Adrenal gland (tissue), 5 donors: ENCODE measurements at regions not wholly inside any gene's neighbourhood (a gene's known extent, or its start where the extent isn't known, plus 50 kb on each side); places are given as distances from the start of the nearest gene placed in this dataset.

Experiments
- CTCF ChIP-seq, 6 experiments: fragments of 450-650 bp in 4 of 6; fragments of 200-600 bp in 2 of 6; sonication (generic) in 1 of 6; IDR thresholded peaks; 1 replicate in 5 of 6; 2 replicates in 1 of 6; pipeline versions ENCODE4 v1.5.1 to v1.8.0; 2016 to 2021; ENCODE audit warnings: antibody characterized with exemption in 6 of 6, mild to moderate bottlenecking in 2 of 6, moderate library complexity in 1 of 6
- POLR2A ChIP-seq, 2 donors: fragments of 450-650 bp; IDR thresholded peaks; one replicate each; pipeline ENCODE4 v1.6.1; 2017; ENCODE audit warnings: antibody characterized with exemption in 2 of 2, mild to moderate bottlenecking in 2 of 2, moderate library complexity in 1 of 2
- donor health status: DM: no; HTN: no; CAD: no.

DNA sequence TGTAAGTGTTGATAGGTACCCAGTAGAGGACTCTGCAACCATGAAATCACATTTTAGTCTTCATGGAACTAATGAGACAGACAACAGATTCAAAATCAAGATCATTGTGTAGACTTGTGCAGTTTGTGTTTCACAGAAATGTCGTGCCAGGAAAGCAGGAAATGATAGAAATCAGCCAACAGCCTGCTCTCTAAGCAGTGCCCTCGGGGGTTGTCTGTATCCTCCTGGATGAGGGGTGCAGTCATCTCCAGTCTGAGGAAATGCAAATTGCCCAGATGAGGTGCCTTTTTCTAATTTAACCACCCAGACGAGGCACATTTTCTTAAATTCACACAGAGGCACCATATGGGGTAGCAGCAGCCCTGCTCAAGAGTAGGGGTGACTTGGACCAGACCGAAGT, 663.1 kb downstream of the XIRP2 start:
- no peak for TF ChIP-seq CTCF (IDR thresholded peaks at IDR 0.05)
- TF ChIP-seq POLR2A (IDR thresholded peaks at IDR 0.05), result no peak
